ENCODE measurements at regions not wholly inside any gene's neighbourhood (a gene's known extent, or its start where the extent isn't known, plus 50 kb on each side); places are given as distances from the start of the nearest gene placed in this dataset.
A peak's percentile ranks its signal among the peaks of the same experiment; 100 is the strongest.

- TF ChIP-seq CTCF (conservative IDR thresholded peaks at IDR 0.05; ENCODE audit: low read length), result no peak
- no peak overlapping the region for H3K4me3 ChIP-seq (ENCODE audit: low read length)
- DNase-seq (ENCODE audit: low read depth), result no peak
Observed at GRCh38 chr14:65164825-65165135, 62.5 kb upstream of the MAX start.

DNA sequence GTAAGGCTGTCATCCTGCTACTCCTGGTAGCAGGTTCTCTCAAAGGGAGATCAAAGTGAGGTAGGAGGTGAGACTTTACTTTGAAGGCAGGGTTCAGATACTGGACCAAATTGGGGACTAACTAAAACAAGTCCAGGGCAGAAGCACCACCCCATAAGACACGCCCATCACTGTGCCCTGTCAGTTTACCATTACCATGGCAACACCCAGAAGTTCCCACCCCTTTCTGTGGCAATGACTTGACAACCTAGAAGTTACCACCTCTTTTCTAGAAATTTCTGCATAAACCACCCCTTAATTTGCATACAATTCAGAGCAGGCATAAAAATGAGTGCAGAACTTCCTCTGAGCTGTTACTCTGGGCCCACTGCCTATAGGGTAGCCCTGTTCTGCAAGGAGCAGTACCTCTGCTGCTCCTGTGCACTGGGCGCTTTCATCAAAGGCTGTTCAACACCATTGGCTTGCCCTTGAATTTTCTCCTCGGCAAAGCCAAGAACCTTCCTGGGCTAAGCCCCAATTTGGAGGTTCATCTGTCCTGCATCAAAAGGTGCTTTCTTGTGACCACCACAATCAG is 64.8 kb upstream of the MAX start:
- no peak for TF ChIP-seq CTCF (conservative IDR thresholded peaks at IDR 0.05; ENCODE audit: low read length)
- no peak overlapping the region for H3K4me3 ChIP-seq (ENCODE audit: low read length)
- DNase-seq (ENCODE audit: low read depth), result no peak

DNA sequence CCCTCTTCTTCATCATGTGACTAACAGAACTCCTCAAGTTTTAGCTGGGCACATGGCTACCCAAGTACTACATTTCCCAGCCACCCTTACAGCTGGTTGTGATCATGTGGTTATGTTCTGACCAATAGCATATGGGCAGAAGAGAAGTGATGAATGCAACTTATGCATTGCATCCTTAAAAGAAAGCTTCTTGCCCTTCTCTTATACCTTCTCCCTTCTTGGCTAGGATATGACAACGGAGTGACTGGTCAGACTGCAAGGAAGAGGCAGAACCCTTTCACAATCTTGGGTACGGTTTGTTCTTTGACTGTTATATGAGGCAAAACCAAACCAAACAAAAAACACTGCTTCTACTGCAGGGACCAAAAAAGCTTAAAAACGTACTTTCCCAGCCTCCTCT is 66.5 kb upstream of the MAX start:
- DNase-seq (ENCODE audit: low read depth), result peak; percentile 42
- TF ChIP-seq CTCF (conservative IDR thresholded peaks at IDR 0.05; ENCODE audit: low read length), result no peak
- H3K4me3 ChIP-seq (ENCODE audit: low read length), result no peak overlapping the region

DNA sequence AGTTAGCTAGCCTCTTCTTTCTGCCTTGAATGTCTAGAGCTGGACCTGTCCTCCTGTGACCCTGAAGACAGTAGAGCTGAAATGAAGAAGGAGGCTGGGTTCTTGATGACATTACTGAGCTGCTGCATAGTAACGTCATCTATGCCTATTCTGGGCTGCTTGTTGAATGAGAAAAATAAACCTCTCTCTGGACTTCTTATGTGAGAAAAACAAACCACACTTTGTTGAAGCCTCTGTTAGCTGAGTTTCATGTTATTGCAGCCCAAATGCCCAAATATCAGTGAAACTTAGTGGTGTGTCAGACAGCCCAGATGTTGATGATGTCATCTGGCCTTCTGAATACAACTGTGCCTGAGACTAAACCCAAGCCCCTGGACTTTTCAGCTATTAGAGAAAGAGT is 67.0 kb upstream of the MAX start:
- no peak for TF ChIP-seq CTCF (conservative IDR thresholded peaks at IDR 0.05; ENCODE audit: low read length)
- no peak overlapping the region for H3K4me3 ChIP-seq (ENCODE audit: low read length)
- DNase-seq (ENCODE audit: low read depth), result peak; percentile 80

DNA sequence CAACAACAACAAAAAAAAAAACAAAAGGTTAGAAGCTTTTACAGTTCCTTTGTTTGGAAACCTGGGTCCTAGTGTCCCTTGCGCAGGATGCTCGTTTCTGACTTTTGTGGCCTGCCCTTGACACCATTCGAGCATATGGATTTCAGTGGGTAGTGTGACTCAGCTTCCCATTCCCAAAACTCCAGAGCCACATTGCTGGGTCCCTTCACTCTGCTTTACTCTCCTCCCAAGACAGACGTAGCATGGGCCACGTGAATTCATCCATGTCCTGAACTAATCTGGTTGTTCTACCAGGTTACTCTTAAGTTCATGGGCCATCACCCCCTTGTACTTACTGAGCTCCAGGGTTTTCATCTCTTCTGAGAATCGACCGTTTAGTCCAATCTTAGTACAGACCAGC is 68.0 kb upstream of the MAX start:
- TF ChIP-seq CTCF (conservative IDR thresholded peaks at IDR 0.05; ENCODE audit: low read length), result no peak
- no peak for DNase-seq (ENCODE audit: low read depth)
- peak overlapping the region; percentile 43 for H3K4me3 ChIP-seq (ENCODE audit: low read length)

DNA sequence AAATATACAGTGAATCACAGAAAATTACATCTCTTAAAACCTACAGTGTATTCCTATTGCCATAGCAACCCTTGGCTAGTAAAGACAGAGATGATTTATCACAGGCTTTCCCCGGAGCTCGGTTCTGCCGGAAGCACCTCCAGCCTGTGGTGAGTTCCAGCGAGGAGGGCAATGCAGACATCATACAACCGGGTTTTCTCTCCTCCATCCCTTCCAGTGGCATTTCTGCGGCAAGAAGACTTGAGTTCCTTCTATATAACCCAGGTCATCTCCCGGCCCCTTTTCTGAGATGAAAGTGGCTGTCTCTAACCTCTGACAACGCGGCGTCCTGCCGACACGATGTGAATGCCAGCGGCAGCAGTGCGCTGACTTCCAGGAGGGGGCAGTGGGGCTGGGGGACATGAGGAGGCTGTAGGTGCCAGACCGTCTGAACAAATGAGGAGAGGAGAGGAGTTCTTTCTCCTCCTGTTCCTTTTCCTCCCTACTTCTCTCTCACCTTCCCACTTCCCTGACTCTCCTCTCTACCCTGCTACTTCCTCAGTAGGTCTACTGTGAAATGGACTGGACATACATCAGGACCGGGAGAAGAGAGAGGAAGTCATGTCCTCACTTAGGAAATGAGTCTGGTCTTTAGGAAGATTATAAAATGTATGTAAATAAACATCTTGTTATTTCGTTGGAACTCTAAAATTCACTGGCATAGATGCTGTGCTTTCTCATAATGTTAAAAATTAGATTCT is 68.6 kb upstream of the MAX start:
- H3K4me3 ChIP-seq (ENCODE audit: low read length), result peak overlapping the region; percentile 43
- peak; percentile 77 for DNase-seq (ENCODE audit: low read depth)
- peak; percentile 55 for TF ChIP-seq CTCF (conservative IDR thresholded peaks at IDR 0.05; ENCODE audit: low read length)

DNA sequence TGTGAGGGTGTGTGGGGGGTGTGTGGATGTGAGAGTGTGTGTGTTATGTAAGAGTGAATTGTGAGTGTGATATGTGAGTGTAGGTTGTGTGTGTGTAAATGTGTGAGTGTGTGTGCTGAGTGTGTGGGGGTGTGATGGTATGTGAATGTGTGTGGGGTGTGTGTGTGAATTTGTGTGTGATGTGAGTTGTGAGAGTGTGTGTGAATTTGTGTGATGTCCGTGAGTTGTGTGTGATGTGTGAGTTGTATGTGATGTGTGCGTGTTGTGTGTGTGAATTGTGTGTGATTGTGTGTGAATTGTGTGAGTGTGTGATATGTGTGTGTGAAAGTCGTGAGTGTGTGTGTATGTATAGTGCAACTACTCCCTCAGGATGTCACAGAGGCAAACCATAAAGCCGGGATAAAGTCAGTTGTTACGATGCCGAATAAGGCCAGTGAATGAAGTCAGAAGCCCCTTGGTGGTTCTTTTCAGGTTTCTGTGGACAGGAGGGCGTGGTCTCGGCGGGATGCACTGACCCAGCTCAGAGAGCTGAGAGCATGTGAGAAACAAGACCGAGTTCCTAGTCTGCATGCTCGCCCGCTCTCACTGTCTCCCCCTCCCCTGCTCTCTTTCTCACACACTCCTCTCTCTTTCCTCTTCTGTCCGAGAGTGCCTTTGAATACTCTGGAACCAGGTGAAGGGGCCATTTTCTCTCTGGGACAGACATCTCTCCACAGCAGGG is 71.8 kb upstream of the MAX start:
- no peak for TF ChIP-seq CTCF (conservative IDR thresholded peaks at IDR 0.05; ENCODE audit: low read length)
- no peak overlapping the region for H3K4me3 ChIP-seq (ENCODE audit: low read length)
- no peak for DNase-seq (ENCODE audit: low read depth)
